ENCODE measurements at regions not wholly inside any gene's neighbourhood (a gene's known extent, or its start where the extent isn't known, plus 50 kb on each side); places are given as distances from the start of the nearest gene placed in this dataset.

- H3K9me3 ChIP-seq (ENCODE audit: insufficient read depth, low read length): 0 out of 2 replicates have a peak, but pooled peaks cover 9% of the 10 kb centered on the region
- TF ChIP-seq YY1 (IDR thresholded peaks at IDR 0.05; ENCODE audit: insufficient read depth, insufficient read length) (no peak), ZNF274 (IDR thresholded peaks at IDR 0.05; ENCODE audit: low read depth, low read length) (no peak), SUZ12 (IDR thresholded peaks at IDR 0.05; ENCODE audit: extremely low read depth, insufficient read depth, insufficient read length) (no peak)
- DNase-seq (ENCODE audit: low read depth, low spot score): no peak
- H3K9ac ChIP-seq (ENCODE audit: insufficient read length, low read depth): no peak overlapping the region
- peaks cover 4% of the 10 kb centered on the region for H3K4me1 ChIP-seq (ENCODE audit: insufficient read depth, insufficient read length)
- H3K36me3 ChIP-seq (ENCODE audit: insufficient read depth, insufficient read length, low read length): no peaks in the 10 kb centered on the region
- H3K4me3 ChIP-seq (ENCODE audit: insufficient read length, low read depth): no peak overlapping the region
- no peaks in the 10 kb centered on the region for H3K27me3 ChIP-seq (ENCODE audit: insufficient read depth, insufficient read length)
These were observed 49.8 kb upstream of the ANKRD55 start for GRCh38 chr5:56282951-56283350.

Measured in NT2/D1 (cell line).